ENCODE measurements at regions not wholly inside any gene's neighbourhood (a gene's known extent, or its start where the extent isn't known, plus 50 kb on each side); places are given as distances from the start of the nearest gene placed in this dataset.

DNA sequence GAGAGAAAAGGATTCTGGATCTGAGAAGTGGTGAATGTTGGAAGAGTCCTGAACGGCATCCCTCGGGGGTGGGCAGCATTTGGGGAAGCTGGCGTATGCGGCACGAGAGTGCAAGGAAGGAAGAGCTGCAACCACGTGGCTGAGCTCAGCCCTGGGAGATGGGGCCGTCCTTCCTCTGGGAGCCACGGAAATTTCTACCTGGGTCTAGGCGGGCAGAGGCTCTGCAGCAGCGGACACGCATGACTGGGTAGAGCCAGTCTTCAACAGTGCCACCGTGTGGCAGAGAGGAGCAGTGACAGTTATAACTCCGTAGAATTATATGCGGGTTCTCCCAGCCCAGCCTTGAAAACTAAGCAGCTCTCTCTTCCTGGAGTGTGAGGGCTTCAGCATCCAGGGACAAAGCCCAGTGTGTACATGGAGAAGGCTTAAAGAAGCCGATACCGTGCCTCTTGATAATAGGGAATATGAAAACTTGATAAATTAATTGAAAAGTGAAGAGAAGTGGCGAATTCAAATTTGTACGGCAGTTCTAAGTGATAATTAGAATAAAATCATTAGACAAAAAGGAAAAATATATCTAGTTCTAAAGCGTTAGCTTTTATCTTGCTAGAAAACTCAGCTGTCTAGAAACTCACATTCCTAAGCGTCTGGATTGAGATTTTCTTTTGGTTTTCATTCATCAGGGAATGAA is 82.9 kb upstream of the STXBP6 start:
- TF ChIP-seq CTCF (IDR thresholded peaks at IDR 0.05; ENCODE audit: insufficient read depth, low read depth, low read length) = peak; percentile 73
- TF ChIP-seq EZH2 (IDR thresholded peaks at IDR 0.05; ENCODE audit: insufficient read depth, low read length) = no peak

All from astrocyte (in vitro differentiated cells and primary cell).